ENCODE measurements at regions not wholly inside any gene's neighbourhood (a gene's known extent, or its start where the extent isn't known, plus 50 kb on each side); places are given as distances from the start of the nearest gene placed in this dataset.

GRCh38 chr5:12080761-12081160, 176.5 kb upstream of the CTNND2 start:
- H3K4me1 Mint-ChIP-seq = peaks cover 0 to 2% of the 10 kb centered on the region in 2 experiments; a peak in 1 of 4 replicates
- Histone ChIP-seq H3K56ac (ENCODE audit: insufficient read length, low read depth, low read length) (no peak overlapping the region), H2BK5ac (ENCODE audit: insufficient read length, low read length) (no peak overlapping the region), H2BK120ac (ENCODE audit: low read depth, low read length, poor library complexity, severe bottlenecking) (no peak overlapping the region), H3K18ac (ENCODE audit: insufficient read length, low read depth, low read length) (no peak overlapping the region), H3K23ac (ENCODE audit: insufficient read length, low read depth, low read length) (no peak overlapping the region), H3K79me2 (ENCODE audit: insufficient read depth, low read length) (no peaks in the 10 kb centered on the region), H2BK15ac (ENCODE audit: low read depth, low read length) (no peak overlapping the region), H3K79me1 (ENCODE audit: insufficient read depth, low read depth, low read length, poor library complexity, severe bottlenecking) (no peaks in the 10 kb centered on the region), H3K4me1 (ENCODE audit: insufficient read depth, low read length) (no peaks in the 10 kb centered on the region), H3K4me2 (ENCODE audit: insufficient read depth, insufficient read length, low read length) (no peak overlapping the region), H2BK20ac (ENCODE audit: low read depth, low read length, poor library complexity, severe bottlenecking) (no peak overlapping the region), H3K4ac (ENCODE audit: low read depth, low read length) (no peak overlapping the region), H3K27ac (ENCODE audit: insufficient read length, low read depth, low read length) (no peak overlapping the region), H4K20me1 (ENCODE audit: control insufficient read depth, insufficient read depth, insufficient read length) (no peaks in the 10 kb centered on the region), H3K27me3 (ENCODE audit: insufficient read depth, low read length) (no peaks in the 10 kb centered on the region), H4K8ac (replicated peaks; ENCODE audit: insufficient read length, low read depth, low read length) (no peak overlapping the region), H4K91ac (ENCODE audit: insufficient read length, low read depth, low read length) (no peak overlapping the region), H3K14ac (ENCODE audit: insufficient read depth, low read length) (no peak overlapping the region), H3K9me3 (ENCODE audit: control insufficient read depth, low read depth, low read length) (no peaks in the 10 kb centered on the region), H3K9ac (ENCODE audit: extremely low read depth, insufficient read length, low read length) (no peak overlapping the region), H3K23me2 (ENCODE audit: insufficient read length, low read depth, low read length, poor library complexity, severe bottlenecking) (no peaks in the 10 kb centered on the region), H2BK12ac (ENCODE audit: insufficient read length, low read depth, low read length) (no peak overlapping the region), H2AFZ (ENCODE audit: low read length) (no peak overlapping the region), H2AK5ac (ENCODE audit: insufficient read length, low read length) (no peak overlapping the region), H3T11ph (ENCODE audit: low read length) (no peak overlapping the region), H4K5ac (ENCODE audit: insufficient read length, low read depth, low read length) (no peak overlapping the region)
- TF ChIP-seq, protein P1, sequence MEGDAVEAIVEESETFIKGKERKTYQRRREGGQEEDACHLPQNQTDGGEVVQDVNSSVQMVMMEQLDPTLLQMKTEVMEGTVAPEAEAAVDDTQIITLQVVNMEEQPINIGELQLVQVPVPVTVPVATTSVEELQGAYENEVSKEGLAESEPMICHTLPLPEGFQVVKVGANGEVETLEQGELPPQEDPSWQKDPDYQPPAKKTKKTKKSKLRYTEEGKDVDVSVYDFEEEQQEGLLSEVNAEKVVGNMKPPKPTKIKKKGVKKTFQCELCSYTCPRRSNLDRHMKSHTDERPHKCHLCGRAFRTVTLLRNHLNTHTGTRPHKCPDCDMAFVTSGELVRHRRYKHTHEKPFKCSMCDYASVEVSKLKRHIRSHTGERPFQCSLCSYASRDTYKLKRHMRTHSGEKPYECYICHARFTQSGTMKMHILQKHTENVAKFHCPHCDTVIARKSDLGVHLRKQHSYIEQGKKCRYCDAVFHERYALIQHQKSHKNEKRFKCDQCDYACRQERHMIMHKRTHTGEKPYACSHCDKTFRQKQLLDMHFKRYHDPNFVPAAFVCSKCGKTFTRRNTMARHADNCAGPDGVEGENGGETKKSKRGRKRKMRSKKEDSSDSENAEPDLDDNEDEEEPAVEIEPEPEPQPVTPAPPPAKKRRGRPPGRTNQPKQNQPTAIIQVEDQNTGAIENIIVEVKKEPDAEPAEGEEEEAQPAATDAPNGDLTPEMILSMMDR (conservative IDR thresholded peaks at IDR 0.05) = no peak
- H3K36me3 Mint-ChIP-seq (ENCODE audit: insufficient read depth in 1 of 3, low read depth in 3 of 3) = peaks cover 0 to 12% (median 0%) of the 10 kb centered on the region in 3 experiments; a peak in 5 of 7 replicates
- peaks cover 1% of the 10 kb centered on the region; the same call in 1 of the 2 replicates for H3K27me3 Mint-ChIP-seq (ENCODE audit: low read depth)
- H3K27ac Mint-ChIP-seq = no peak overlapping the region; a peak in 1 of 7 replicates
- no peak for DNase-seq
- no CpG with 5 or more reads among the region's 1 CpG for WGBS (ENCODE audit: extremely low coverage, insufficient read length, low lambda C conversion rate)
- H3K9me3 Mint-ChIP-seq = peaks cover 3 to 13% of the 10 kb centered on the region in 2 experiments; a peak in 4 of 5 replicates
- H3K4me3 Mint-ChIP-seq = no peak overlapping the region
